HEK293T (cell line): ENCODE measurements at regions not wholly inside any gene's neighbourhood (a gene's known extent, or its start where the extent isn't known, plus 50 kb on each side); places are given as distances from the start of the nearest gene placed in this dataset.

ENCODE experiments used
- CTCF ChIA-PET: fragments of 350-600 bp; formaldehyde crosslinking; extraction: SDS; loops from one replicate; lab custom pipeline; 2021; ENCODE audit warnings: antibody characterized with exemption, inconsistent platforms; lab: Yijun Ruan, JAX
- POLR2A ChIA-PET: fragments of 350-600 bp; formaldehyde crosslinking; extraction: SDS; loops from one replicate; lab custom pipeline; 2020; ENCODE audit warnings: antibody characterized with exemption, inconsistent platforms; lab: Yijun Ruan, JAX
- DNase-seq: peaks from one replicate; pipeline ENCODE4 v3.0.0; 2012; ENCODE audit warnings: mixed read lengths; ENCODE audit errors: extremely low spot score
- ARNT ChIP-seq: fragments of 450-650 bp; IDR thresholded peaks from 2 replicates; pipeline ENCODE4 v1.6.1; 2017; ENCODE audit warnings: mild to moderate bottlenecking
- BHLHE40 ChIP-seq: fragments of 450-650 bp; IDR thresholded peaks from 2 replicates; pipeline ENCODE4 v1.6.1; 2016; ENCODE audit warnings: mild to moderate bottlenecking, moderate library complexity, borderline replicate concordance
- CTBP1 ChIP-seq: fragments of 450-650 bp; IDR thresholded peaks from 2 replicates; pipeline ENCODE4 v1.6.1; 2016; ENCODE audit warnings: borderline replicate concordance
- ELF4 ChIP-seq: fragments of 450-650 bp; IDR thresholded peaks from 2 replicates; pipeline ENCODE4 v1.6.1; 2017; ENCODE audit warnings: antibody characterized with exemption
- FOXA1 ChIP-seq: fragments of 450-650 bp; IDR thresholded peaks from 2 replicates; pipeline ENCODE4 v1.6.1; 2016; ENCODE audit warnings: mild to moderate bottlenecking
- FOXK2 ChIP-seq: fragments of 450-650 bp; IDR thresholded peaks from 2 replicates; pipeline ENCODE4 v1.6.1; 2016; ENCODE audit warnings: mild to moderate bottlenecking
- FOXM1 ChIP-seq: fragments of 450-650 bp; IDR thresholded peaks from 2 replicates; pipeline ENCODE4 v1.6.1; 2017; ENCODE audit warnings: mild to moderate bottlenecking, borderline replicate concordance
- HDGF ChIP-seq: fragments of 450-650 bp; IDR thresholded peaks from 2 replicates; pipeline ENCODE4 v1.6.1; 2017; ENCODE audit warnings: antibody characterized with exemption, borderline replicate concordance
- L3MBTL2 ChIP-seq: fragments of 450-650 bp; conservative IDR thresholded peaks from 2 replicates; pipeline ENCODE4 v1.6.1; 2016; ENCODE audit warnings: mild to moderate bottlenecking
- LEF1 ChIP-seq: fragments of 450-650 bp; IDR thresholded peaks from 2 replicates; pipeline ENCODE4 v1.6.1; 2017; ENCODE audit warnings: mild to moderate bottlenecking, borderline replicate concordance
- NFRKB ChIP-seq: fragments of 450-650 bp; IDR thresholded peaks from 2 replicates; pipeline ENCODE4 v1.6.1; 2016; ENCODE audit warnings: mild to moderate bottlenecking, moderate library complexity
- SP1 ChIP-seq: fragments of 450-650 bp; IDR thresholded peaks from 2 replicates; pipeline ENCODE4 v1.6.1; 2017
- SUZ12 ChIP-seq: fragments of 450-650 bp; IDR thresholded peaks from 2 replicates; pipeline ENCODE4 v1.6.1; 2016; ENCODE audit warnings: mild to moderate bottlenecking
- TARDBP ChIP-seq: fragments of 450-650 bp; IDR thresholded peaks from 2 replicates; pipeline ENCODE4 v1.6.1; 2016
- ZNF384 ChIP-seq: fragments of 450-650 bp; IDR thresholded peaks from 2 replicates; pipeline ENCODE4 v1.6.1; 2016
- TF ChIP-seq, protein P1 (sequence below): fragments of 450-650 bp; IDR thresholded peaks from 2 replicates; pipeline ENCODE4 v1.6.1; 2016

DNA sequence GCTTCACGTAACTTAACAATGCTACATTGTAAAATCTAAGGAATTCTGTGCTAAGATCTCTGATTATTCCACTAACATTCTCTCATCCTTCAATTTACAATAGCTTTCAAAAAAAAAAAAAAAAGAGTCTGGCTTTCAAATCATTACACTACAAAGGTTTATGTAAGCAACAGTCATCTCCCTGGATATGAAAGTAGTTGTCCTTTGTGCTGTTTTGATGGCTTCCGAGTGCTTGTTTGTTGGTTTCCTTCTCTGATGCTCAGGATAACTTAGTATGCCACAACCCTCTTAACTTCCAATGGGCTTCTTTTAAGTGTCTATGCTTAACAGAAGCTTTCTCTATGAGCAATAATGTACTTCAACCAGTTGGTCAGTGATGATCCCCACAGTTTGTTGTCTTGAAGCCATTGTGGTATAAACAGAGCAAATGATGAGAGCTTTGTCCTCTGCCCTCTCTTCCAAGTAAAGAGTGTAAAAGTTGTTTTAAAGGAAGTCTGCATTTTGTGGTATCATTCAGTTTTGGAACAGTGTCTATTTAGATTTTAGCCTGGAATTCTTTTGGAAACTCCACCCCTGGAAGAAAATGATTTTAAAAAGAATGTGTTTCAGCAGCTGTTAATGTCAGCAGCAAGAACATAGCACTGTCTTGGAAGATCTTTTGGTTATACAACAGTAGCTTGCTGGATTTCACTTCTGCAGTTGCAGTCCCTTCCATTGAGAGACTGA lies 396.1 kb upstream of the RGS6 start:
- no peak for TF ChIP-seq FOXK2
- no peak for TF ChIP-seq CTBP1
- TF ChIP-seq, protein P1, sequence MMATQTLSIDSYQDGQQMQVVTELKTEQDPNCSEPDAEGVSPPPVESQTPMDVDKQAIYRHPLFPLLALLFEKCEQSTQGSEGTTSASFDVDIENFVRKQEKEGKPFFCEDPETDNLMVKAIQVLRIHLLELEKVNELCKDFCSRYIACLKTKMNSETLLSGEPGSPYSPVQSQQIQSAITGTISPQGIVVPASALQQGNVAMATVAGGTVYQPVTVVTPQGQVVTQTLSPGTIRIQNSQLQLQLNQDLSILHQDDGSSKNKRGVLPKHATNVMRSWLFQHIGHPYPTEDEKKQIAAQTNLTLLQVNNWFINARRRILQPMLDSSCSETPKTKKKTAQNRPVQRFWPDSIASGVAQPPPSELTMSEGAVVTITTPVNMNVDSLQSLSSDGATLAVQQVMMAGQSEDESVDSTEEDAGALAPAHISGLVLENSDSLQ: no peak
- no peak for TF ChIP-seq TARDBP
- TF ChIP-seq HDGF: no peak
- TF ChIP-seq SP1: no peak
- no peak for TF ChIP-seq FOXM1
- TF ChIP-seq ZNF384: no peak
- TF ChIP-seq ARNT: no peak
- TF ChIP-seq SUZ12: no peak
- no peak for TF ChIP-seq ELF4
- TF ChIP-seq BHLHE40: no peak
- no peak for TF ChIP-seq FOXA1
- TF ChIP-seq LEF1: no peak
- TF ChIP-seq NFRKB: no peak
- no peak for TF ChIP-seq L3MBTL2
- DNase-seq: no peak
- CTCF ChIA-PET: interaction anchor here (0.5 kb wide), 1 partner anchor 10 kb away, joined by 3 read pairs; no protein-coding TSS in a partner anchor
- POLR2A ChIA-PET: interaction anchor here (1.3 kb wide), 1 partner anchor 215 kb away, joined by 3 read pairs; no protein-coding TSS in a partner anchor

DNA sequence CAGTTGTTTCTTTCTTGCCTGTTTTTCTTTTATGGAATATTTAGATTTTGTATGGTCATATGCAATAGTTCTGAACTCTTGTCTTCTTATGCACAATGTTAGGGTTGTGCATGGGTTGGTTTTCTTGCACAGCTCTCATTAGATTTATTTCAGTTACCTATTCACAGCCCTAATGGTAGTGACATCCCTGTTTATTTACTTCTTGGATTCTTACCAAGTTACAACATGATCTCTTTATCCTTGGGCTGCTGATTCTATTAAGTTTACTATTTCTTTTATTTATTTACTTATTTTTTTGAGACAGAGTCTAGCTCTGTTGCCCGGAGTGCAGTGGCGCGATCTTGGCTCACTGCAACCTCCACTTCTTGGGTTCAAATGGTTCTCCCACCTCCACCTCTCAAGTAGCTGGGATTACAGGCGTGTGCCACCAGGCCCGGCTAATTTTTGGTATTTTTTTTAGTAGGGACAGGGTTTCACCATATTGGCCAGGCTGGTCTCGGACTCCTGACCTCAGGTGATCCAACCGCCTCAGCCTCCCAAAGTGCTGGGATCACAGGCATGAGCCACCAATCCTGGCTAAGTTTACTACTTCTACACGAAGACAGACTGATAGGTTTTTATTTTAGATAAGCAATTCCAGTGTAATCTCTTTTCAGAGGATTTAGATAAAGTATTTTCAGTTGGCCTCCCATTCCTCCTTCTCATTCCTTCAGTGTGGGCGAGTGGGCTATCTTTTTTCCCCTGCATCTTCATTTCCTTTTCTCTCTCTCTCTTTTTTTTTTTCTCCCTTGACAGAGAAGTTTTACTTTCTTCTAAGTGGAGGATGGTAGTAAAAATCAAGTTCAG lies 395.1 kb upstream of the RGS6 start:
- POLR2A ChIA-PET: interaction anchor here (1.3 kb wide), 1 partner anchor 216 kb away, joined by 3 read pairs; no protein-coding TSS in a partner anchor
- no peak for TF ChIP-seq NFRKB
- no peak for TF ChIP-seq SP1
- TF ChIP-seq SUZ12: no peak
- no peak for TF ChIP-seq ZNF384
- no peak for TF ChIP-seq FOXK2
- no peak for TF ChIP-seq FOXM1
- no peak for TF ChIP-seq ELF4
- TF ChIP-seq CTBP1: no peak
- TF ChIP-seq, protein P1: no peak
- no peak for TF ChIP-seq TARDBP
- no peak for TF ChIP-seq FOXA1
- TF ChIP-seq LEF1: no peak
- TF ChIP-seq HDGF: no peak
- TF ChIP-seq L3MBTL2: no peak
- TF ChIP-seq ARNT: no peak
- no peak for TF ChIP-seq BHLHE40
- CTCF ChIA-PET: no interaction called here
- no peak for DNase-seq

DNA sequence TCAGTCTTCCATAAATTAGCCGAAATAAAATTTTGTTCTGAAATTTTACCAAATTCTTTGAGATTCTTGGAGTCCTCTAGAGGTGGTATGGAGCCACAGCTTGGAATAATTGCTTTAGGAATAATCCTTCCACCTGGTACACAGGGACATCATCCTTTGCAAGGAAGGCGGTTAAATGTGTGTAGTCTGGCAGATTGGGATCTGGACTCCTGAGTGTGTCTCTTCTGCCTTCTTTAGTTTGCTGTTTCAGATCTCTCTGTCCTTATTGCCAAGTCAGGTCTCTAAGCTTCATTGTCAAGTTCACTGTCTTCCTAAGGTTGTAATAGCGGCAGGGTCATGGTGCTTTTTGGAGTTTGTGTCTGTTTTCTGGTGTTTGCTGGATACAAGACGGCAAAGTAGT lies 393.9 kb upstream of the RGS6 start:
- ChIA-PET POLR2A (no interaction called here), CTCF (interaction anchor here (0.6 kb wide), 1 partner anchor 99 kb away, joined by 3 read pairs; no protein-coding TSS in a partner anchor)
- TF ChIP-seq ARNT (no peak), SP1 (no peak), FOXM1 (no peak)

DNA sequence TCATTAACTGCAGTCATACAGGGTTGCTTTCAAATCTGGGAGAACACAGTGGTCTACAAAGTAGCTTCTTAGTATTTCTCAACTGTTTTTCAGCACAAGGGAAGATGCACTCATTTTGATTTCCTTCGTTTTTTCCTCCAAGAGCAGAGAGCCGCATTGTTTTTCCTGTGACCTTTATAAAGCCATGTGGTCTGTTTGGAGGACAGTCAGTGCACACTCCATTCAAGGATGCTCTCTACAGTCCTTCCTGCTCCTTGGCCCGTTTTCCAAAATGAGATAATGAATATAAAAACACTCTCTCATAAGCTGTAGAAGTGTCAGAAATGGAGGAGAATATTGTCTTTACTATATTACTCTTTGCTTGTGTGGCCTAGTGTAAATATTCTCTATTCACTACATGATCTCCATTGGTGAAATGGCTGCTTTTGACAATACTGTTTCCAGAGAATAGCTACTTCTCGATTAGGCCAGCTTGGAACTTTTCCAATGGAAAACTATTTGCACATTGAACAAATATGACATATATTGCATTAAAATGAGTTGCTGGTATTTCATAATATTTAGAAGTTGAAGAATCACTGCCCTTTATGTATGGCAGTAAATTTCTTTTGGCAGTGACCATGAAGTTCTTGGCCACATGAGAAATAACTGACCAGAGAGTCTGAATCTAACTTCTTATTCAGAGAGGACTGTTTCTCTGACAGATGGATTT lies 393.1 kb upstream of the RGS6 start:
- DNase-seq: no peak
- TF ChIP-seq ZNF384 (no peak), SUZ12 (no peak), TARDBP (no peak), ELF4 (no peak), FOXA1 (no peak)
- ChIA-PET POLR2A (no interaction called here), CTCF (no interaction called here)

More for the DNA sequence above, 393.9 kb upstream of the RGS6 start:
- DNase-seq: no peak

DNA sequence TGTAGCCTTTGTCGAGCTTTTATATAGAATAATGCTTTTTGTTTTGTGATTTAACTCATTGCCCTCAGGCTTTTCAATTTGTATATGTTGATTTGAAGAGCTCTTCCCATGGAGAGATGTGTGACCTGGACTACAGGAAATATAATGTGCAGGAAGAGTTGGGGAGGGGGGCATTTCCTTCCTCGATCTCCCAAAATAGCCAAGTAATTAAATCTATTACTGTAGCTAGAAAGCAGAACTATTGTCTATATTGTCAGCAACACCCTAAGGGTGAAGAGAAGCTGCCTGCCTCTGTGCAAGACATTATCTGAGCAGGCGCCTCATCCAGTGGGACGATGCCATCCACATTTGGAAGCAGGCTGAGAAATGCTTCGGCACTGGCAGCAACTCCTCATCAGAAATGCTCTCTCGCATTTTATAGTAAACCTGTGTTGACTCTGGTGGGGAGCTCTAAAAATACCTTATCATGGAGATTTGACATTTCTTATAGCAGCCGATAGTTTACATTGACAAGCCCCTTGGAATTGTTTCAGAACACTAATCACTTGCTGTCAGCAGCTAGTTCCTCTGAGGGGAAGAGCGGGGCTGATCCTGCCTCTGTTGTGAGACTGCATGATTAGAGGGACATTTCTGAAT lies 392.5 kb upstream of the RGS6 start:
- TF ChIP-seq FOXM1: no peak
- TF ChIP-seq BHLHE40: no peak
- no peak for TF ChIP-seq FOXK2
- no peak for TF ChIP-seq CTBP1
- TF ChIP-seq, protein P1: no peak
- TF ChIP-seq SP1: no peak
- TF ChIP-seq SUZ12: no peak
- TF ChIP-seq TARDBP: no peak
- no peak for TF ChIP-seq ZNF384
- no peak for TF ChIP-seq ARNT
- ChIA-PET CTCF (no interaction called here), POLR2A (no interaction called here)
- DNase-seq: no peak
